MM.1S (cell line): ENCODE measurements at regions not wholly inside any gene's neighbourhood (a gene's known extent, or its start where the extent isn't known, plus 50 kb on each side); places are given as distances from the start of the nearest gene placed in this dataset.

ENCODE experiments used
- DNase-seq: peaks from one replicate; pipeline ENCODE4 v3.0.0-alpha.2; 2015
- H2AFZ ChIP-seq: fragments of 300-600 bp; sonication (generic); 2 replicates; pipeline ENCODE4 v1.6.0; 2016; ENCODE audit warnings: antibody characterized with exemption, low read length
- H3F3A ChIP-seq: fragments of 300-600 bp; sonication (generic); 2 replicates; pipeline ENCODE4 v1.6.1; 2016; ENCODE audit warnings: mild to moderate bottlenecking, antibody characterized with exemption, low read length, moderate library complexity, mixed read lengths; ENCODE audit not compliant: insufficient read depth
- H3K27ac ChIP-seq: fragments of 300-600 bp; sonication (generic); 2 replicates; pipeline ENCODE4 v1.5.1; 2016; ENCODE audit warnings: mild to moderate bottlenecking, low read length
- H3K27me3 ChIP-seq: fragments of 300-600 bp; sonication (generic); replicated peaks from 2 replicates; pipeline ENCODE4 v1.6.0; 2016; ENCODE audit warnings: low read length; ENCODE audit not compliant: insufficient read depth
- H3K36me3 ChIP-seq: fragments of 300-600 bp; sonication (generic); replicated peaks from 2 replicates; pipeline ENCODE4 v1.6.1; 2016; ENCODE audit warnings: mild to moderate bottlenecking, low read length, mixed read lengths; ENCODE audit not compliant: insufficient read depth
- H3K4me1 ChIP-seq: fragments of 300-600 bp; sonication (generic); 2 replicates; pipeline ENCODE4 v1.6.1; 2016; ENCODE audit warnings: low read length, mixed read lengths
- H3K4me2 ChIP-seq: fragments of 300-600 bp; sonication (generic); 2 replicates; pipeline ENCODE4 v1.6.0; 2016; ENCODE audit warnings: low read depth, low read length
- H3K4me3 ChIP-seq: fragments of 300-600 bp; sonication (generic); 2 replicates; pipeline ENCODE4 v1.5.1; 2016; ENCODE audit warnings: low read length, mixed read lengths
- H3K79me2 ChIP-seq: fragments of 300-600 bp; sonication (generic); 2 replicates; pipeline ENCODE4 v1.6.1; 2016; ENCODE audit warnings: mixed run types, low read length, mixed read lengths
- H3K9ac ChIP-seq: fragments of 300-600 bp; sonication (generic); 2 replicates; pipeline ENCODE4 v1.6.1; 2016; ENCODE audit warnings: low read length, mixed read lengths
- H3K9me2 ChIP-seq: fragments of 300-600 bp; sonication (generic); replicated peaks from 2 replicates; pipeline ENCODE4 v1.6.1; 2016; ENCODE audit warnings: mild to moderate bottlenecking, low read length, mixed read lengths; ENCODE audit not compliant: insufficient read depth
- H3K9me3 ChIP-seq: fragments of 300-600 bp; sonication (generic); replicated peaks from 2 replicates; pipeline ENCODE4 v1.6.1; 2016; ENCODE audit warnings: mild to moderate bottlenecking, low read length, mixed read lengths; ENCODE audit not compliant: insufficient read depth
- H4K20me1 ChIP-seq: fragments of 300-600 bp; sonication (generic); 2 replicates; pipeline ENCODE4 v1.6.1; 2016; ENCODE audit warnings: mild to moderate bottlenecking, low read length, moderate library complexity, mixed read lengths; ENCODE audit not compliant: insufficient read depth
- EZH2 ChIP-seq: fragments of 300-600 bp; sonication (generic); optimal IDR thresholded peaks from 2 replicates; pipeline ENCODE3; 2017; ENCODE audit warnings: low read depth, mild to moderate bottlenecking, antibody characterized with exemption, low read length, mixed read lengths
- EZH2phosphoT487 ChIP-seq: fragments of 300-600 bp; sonication (generic); IDR thresholded peaks from 2 replicates; pipeline ENCODE4 v1.6.1; 2018; ENCODE audit warnings: antibody characterized with exemption, low read length
- TF ChIP-seq, protein P1 (sequence below): fragments of 300-600 bp; sonication (generic); IDR thresholded peaks from 2 replicates; pipeline ENCODE4 v1.5.1; 2016; ENCODE audit warnings: antibody characterized with exemption, low read length, mixed read lengths

DNA sequence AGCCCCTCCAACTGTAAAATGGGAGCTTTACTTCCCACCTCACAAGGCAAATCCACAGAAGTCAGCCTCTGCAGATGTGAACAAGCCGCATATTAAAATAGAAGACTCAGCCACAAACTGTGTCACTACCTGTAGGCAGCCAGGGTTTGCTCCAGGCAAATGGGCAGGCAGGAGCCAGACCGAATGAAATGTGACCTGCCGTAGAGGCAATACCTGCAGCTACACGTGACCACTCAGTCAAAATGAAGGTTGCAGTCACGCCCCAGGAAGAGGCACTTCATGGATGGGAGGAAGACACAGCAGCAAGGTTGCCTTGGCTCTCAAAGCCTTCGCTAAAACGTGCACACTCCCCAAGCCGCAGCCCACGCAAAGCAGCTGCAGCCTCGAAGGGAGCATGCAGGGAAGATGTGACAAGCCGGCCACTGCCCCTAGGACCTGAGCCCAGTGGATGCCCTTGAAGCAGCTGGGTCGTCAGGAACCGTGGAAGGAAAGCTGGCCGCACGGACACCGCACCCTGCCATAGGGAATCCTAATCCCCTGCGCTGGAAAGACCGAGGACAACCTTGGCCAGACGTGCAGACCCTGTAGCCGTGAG is 53.1 kb downstream of the SHANK2 start:
- H3K4me3 ChIP-seq: no peak overlapping the region
- H3K9ac ChIP-seq: no peak overlapping the region
- no peak overlapping the region for H3K4me2 ChIP-seq
- no peaks in the 10 kb centered on the region for H3K4me1 ChIP-seq
- no peaks in the 10 kb centered on the region for H4K20me1 ChIP-seq
- no peak overlapping the region for H3K27ac ChIP-seq
- no peaks in the 10 kb centered on the region for H3K79me2 ChIP-seq
- H3K9me2 ChIP-seq: no peaks in the 10 kb centered on the region
- H3F3A ChIP-seq: no peaks in the 10 kb centered on the region
- no peak for DNase-seq
- no peaks in the 10 kb centered on the region for H3K36me3 ChIP-seq
- TF ChIP-seq EZH2phosphoT487: no peak
- TF ChIP-seq EZH2: no peak
- no peak overlapping the region for H2AFZ ChIP-seq
- H3K27me3 ChIP-seq: peaks cover 89% of the 10 kb centered on the region
- H3K9me3 ChIP-seq: no peaks in the 10 kb centered on the region

DNA sequence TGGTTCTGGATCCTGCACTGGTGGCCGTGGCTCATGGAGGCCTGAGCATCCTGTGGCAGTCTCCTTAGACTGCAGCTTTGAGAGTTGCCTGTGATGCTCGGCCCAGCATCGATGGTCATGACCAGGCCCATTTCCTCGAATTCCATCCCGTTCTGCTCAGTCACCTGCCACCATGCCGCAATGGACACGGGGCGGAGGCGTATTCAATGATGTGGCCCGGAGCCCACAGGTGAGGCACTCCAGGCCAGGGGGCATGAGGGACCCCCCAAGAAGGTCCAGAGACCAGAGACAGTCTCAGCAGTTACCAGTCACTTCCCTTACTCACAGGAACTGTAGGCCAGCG is 53.6 kb downstream of the SHANK2 start:
- DNase-seq: no peak
- no peaks in the 10 kb centered on the region for H3K79me2 ChIP-seq

DNA sequence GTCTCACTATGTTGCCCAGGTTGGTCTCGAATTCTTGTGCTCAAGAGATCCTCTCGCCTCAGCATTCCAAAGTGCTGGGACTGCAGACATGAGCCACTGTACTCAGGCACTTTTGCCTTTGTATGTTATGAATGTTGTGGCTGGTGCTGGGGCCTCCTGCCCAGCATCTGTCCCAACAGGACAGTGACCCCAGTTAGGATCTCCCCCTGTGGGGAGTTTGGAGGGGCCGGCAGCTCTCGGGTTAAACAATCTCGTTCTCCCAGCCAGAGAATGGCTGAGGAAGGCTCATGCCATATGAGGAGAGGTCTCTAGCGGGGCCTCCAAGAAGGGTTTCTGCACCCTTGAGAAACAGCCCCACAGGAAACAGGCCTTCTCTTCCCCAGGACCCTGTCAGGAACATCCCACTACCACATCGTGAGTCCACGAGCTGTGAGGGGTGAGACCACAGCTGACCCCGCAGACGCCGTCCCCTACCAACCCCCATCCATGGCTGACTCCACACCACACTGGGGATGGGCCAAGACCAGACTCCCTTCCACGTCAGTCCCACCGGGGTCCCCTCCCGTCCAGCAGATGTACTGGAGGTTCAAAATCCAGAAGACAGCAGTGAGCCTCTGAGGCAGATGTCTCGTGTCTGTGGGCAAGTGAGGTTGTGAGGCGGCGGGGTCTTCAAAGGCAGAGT is 54.1 kb downstream of the SHANK2 start:
- no peak for DNase-seq
- Histone ChIP-seq H3K79me2 (no peaks in the 10 kb centered on the region), H3K9me3 (no peaks in the 10 kb centered on the region), H3K4me1 (no peaks in the 10 kb centered on the region), H3K4me3 (no peak overlapping the region), H3K9ac (no peak overlapping the region), H2AFZ (no peak overlapping the region), H3K27ac (no peak overlapping the region), H3F3A (no peaks in the 10 kb centered on the region), H3K4me2 (no peak overlapping the region), H4K20me1 (no peaks in the 10 kb centered on the region), H3K36me3 (no peaks in the 10 kb centered on the region), H3K9me2 (no peaks in the 10 kb centered on the region), H3K27me3 (peaks cover 91% of the 10 kb centered on the region)
- TF ChIP-seq EZH2phosphoT487 (no peak), EZH2 (no peak)
- TF ChIP-seq, protein P1, sequence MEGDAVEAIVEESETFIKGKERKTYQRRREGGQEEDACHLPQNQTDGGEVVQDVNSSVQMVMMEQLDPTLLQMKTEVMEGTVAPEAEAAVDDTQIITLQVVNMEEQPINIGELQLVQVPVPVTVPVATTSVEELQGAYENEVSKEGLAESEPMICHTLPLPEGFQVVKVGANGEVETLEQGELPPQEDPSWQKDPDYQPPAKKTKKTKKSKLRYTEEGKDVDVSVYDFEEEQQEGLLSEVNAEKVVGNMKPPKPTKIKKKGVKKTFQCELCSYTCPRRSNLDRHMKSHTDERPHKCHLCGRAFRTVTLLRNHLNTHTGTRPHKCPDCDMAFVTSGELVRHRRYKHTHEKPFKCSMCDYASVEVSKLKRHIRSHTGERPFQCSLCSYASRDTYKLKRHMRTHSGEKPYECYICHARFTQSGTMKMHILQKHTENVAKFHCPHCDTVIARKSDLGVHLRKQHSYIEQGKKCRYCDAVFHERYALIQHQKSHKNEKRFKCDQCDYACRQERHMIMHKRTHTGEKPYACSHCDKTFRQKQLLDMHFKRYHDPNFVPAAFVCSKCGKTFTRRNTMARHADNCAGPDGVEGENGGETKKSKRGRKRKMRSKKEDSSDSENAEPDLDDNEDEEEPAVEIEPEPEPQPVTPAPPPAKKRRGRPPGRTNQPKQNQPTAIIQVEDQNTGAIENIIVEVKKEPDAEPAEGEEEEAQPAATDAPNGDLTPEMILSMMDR: no peak

More for the DNA sequence above, 53.6 kb downstream of the SHANK2 start:
- Histone ChIP-seq H3K36me3 (no peaks in the 10 kb centered on the region), H3K4me3 (no peak overlapping the region), H3K9me3 (no peaks in the 10 kb centered on the region), H3K9ac (no peak overlapping the region), H3K27me3 (peaks cover 89% of the 10 kb centered on the region), H3K9me2 (no peaks in the 10 kb centered on the region), H4K20me1 (no peaks in the 10 kb centered on the region), H3F3A (no peaks in the 10 kb centered on the region), H2AFZ (no peak overlapping the region), H3K4me1 (no peaks in the 10 kb centered on the region), H3K4me2 (no peak overlapping the region), H3K27ac (no peak overlapping the region)
- TF ChIP-seq, protein P1: no peak
- TF ChIP-seq EZH2phosphoT487: no peak
- TF ChIP-seq EZH2: no peak

DNA sequence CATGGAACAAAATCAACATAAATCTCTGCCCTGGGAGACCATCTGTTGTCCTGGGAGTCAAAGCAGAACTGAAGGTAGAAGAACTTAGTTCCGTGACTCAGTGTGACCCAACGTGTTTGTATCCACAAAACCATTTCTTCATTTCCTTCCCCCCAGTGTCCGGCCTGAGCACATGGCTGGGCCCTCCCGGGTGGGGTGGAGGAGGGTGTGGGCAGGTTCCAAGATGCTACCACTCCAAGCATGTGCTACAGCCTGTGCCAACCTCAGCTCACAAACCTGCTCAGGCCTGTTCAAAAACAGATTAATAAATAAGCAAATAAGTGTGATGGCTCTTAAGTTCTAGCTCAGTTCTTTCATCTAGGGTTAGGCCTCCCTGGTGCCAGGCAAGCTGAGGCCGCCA is 55.3 kb downstream of the SHANK2 start:
- peaks cover 96% of the 10 kb centered on the region for H3K27me3 ChIP-seq
- no peaks in the 10 kb centered on the region for H3F3A ChIP-seq
- no peak overlapping the region for H2AFZ ChIP-seq
- H3K4me1 ChIP-seq: no peaks in the 10 kb centered on the region
- TF ChIP-seq EZH2: no peak
- TF ChIP-seq, protein P1: no peak
- no peaks in the 10 kb centered on the region for H3K36me3 ChIP-seq
- no peaks in the 10 kb centered on the region for H4K20me1 ChIP-seq
- H3K9me2 ChIP-seq: no peaks in the 10 kb centered on the region
- DNase-seq: no peak
- H3K9me3 ChIP-seq: no peaks in the 10 kb centered on the region
- no peaks in the 10 kb centered on the region for H3K79me2 ChIP-seq
- H3K27ac ChIP-seq: no peak overlapping the region
- no peak overlapping the region for H3K4me2 ChIP-seq
- H3K4me3 ChIP-seq: no peak overlapping the region
- H3K9ac ChIP-seq: no peak overlapping the region
